Stimulated activated CD4-positive, alpha-beta T cell treated with anti-CD3 and anti-CD28 coated beads, Interleukin-4, amount 100 ng/mL, for 1 hour (primary cell): ENCODE measurements at regions not wholly inside any gene's neighbourhood (a gene's known extent, or its start where the extent isn't known, plus 50 kb on each side); places are given as distances from the start of the nearest gene placed in this dataset.

Experiments used
- DNase-seq: peaks from one replicate; pipeline ENCODE4 v3.0.0-alpha.2; 2020

- DNase-seq, result no peak
These were observed 1045.1 kb downstream of the TBC1D22A start for GRCh38 chr22:47807506-47807905.

GRCh38 chr22:47806894-47807293 lies 1044.4 kb downstream of the TBC1D22A start:
- no peak for DNase-seq

GRCh38 chr22:47805394-47805935 lies 1043.0 kb downstream of the TBC1D22A start:
- DNase-seq, result no peak

GRCh38 chr22:47804281-47804680 lies 1041.8 kb downstream of the TBC1D22A start:
- DNase-seq, result no peak

- DNase-seq, result no peak
These were observed 1040.0 kb downstream of the TBC1D22A start for GRCh38 chr22:47802421-47802820.

GRCh38 chr22:47801541-47802245 lies 1039.2 kb downstream of the TBC1D22A start:
- DNase-seq, result no peak

- no peak for DNase-seq
These were observed 1035.8 kb downstream of the TBC1D22A start for GRCh38 chr22:47798229-47798628.

- no peak for DNase-seq
These were observed 1035.0 kb downstream of the TBC1D22A start for GRCh38 chr22:47797342-47797945.

GRCh38 chr22:47796128-47796908 lies 1033.9 kb downstream of the TBC1D22A start:
- no peak for DNase-seq

GRCh38 chr22:47795477-47796127 lies 1033.2 kb downstream of the TBC1D22A start:
- no peak for DNase-seq

- DNase-seq, result no peak
These were observed 1032.4 kb downstream of the TBC1D22A start for GRCh38 chr22:47794851-47795250.

GRCh38 chr22:47793304-47794101 lies 1031.1 kb downstream of the TBC1D22A start:
- no peak for DNase-seq

GRCh38 chr22:47789171-47789570 lies 1026.7 kb downstream of the TBC1D22A start:
- no peak for DNase-seq

- no peak for DNase-seq
These were observed 1026.0 kb downstream of the TBC1D22A start for GRCh38 chr22:47788461-47788860.

GRCh38 chr22:47787501-47788227 lies 1025.2 kb downstream of the TBC1D22A start:
- no peak for DNase-seq

GRCh38 chr22:47786650-47787290 lies 1024.3 kb downstream of the TBC1D22A start:
- no peak for DNase-seq

- DNase-seq, result no peak
These were observed 1022.5 kb downstream of the TBC1D22A start for GRCh38 chr22:47784991-47785390.

GRCh38 chr22:47784367-47784983 lies 1022.0 kb downstream of the TBC1D22A start:
- DNase-seq, result no peak

- DNase-seq, result no peak
These were observed 1021.2 kb downstream of the TBC1D22A start for GRCh38 chr22:47783433-47784366.
